Stomach (tissue), 4 donors: ENCODE measurements at regions not wholly inside any gene's neighbourhood (a gene's known extent, or its start where the extent isn't known, plus 50 kb on each side); places are given as distances from the start of the nearest gene placed in this dataset.

Experiments used
- POLR2A ChIP-seq, 4 donors: fragments of 450-650 bp; IDR thresholded peaks; one replicate each; pipeline ENCODE4 v1.6.1; 2016; ENCODE audit warnings: antibody characterized with exemption in 4 of 4, control low read depth in 2 of 4, mild to moderate bottlenecking in 1 of 4, moderate library complexity in 1 of 4
- TF ChIP-seq, protein P1 (sequence below), 7 experiments: fragments of 450-650 bp in 4 of 7; fragments of 200-600 bp in 3 of 7; sonication (generic) in 3 of 7; IDR thresholded peaks; one replicate each; pipeline ENCODE4 v1.5.1; 2016 to 2019; ENCODE audit warnings: antibody characterized with exemption in 7 of 7, control low read depth in 2 of 7, mild to moderate bottlenecking in 1 of 7

DNA sequence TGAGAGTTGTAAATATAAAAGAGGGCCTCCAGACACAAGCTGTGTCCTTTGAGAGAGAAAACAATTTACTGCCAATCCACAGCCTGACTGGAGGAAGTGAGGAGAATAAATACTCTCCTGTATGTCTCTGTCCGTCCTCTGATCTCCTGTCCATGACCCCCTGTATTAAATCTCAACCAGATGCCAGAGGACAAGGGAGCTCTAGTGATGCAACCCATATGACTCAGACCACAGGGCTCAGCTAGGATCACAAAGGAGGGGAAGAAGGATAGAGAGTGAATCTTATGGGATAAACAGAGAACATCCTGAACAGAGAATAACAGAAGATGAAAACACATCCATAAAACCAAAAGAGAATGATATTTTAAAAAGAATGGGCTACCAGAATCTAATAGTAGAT is 482.6 kb downstream of the PLOD2 start:
- no peak for TF ChIP-seq POLR2A (IDR thresholded peaks at IDR 0.05)
- TF ChIP-seq, protein P1, sequence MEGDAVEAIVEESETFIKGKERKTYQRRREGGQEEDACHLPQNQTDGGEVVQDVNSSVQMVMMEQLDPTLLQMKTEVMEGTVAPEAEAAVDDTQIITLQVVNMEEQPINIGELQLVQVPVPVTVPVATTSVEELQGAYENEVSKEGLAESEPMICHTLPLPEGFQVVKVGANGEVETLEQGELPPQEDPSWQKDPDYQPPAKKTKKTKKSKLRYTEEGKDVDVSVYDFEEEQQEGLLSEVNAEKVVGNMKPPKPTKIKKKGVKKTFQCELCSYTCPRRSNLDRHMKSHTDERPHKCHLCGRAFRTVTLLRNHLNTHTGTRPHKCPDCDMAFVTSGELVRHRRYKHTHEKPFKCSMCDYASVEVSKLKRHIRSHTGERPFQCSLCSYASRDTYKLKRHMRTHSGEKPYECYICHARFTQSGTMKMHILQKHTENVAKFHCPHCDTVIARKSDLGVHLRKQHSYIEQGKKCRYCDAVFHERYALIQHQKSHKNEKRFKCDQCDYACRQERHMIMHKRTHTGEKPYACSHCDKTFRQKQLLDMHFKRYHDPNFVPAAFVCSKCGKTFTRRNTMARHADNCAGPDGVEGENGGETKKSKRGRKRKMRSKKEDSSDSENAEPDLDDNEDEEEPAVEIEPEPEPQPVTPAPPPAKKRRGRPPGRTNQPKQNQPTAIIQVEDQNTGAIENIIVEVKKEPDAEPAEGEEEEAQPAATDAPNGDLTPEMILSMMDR (IDR thresholded peaks at IDR 0.05): no peak
